BJ (cell line): ENCODE measurements at regions not wholly inside any gene's neighbourhood (a gene's known extent, or its start where the extent isn't known, plus 50 kb on each side); places are given as distances from the start of the nearest gene placed in this dataset.

Experiments
- CTCF ChIA-PET: fragments of 350-600 bp; formaldehyde crosslinking; extraction: SDS; loops from one replicate; lab custom pipeline; 2021; ENCODE audit warnings: antibody characterized with exemption, inconsistent platforms; lab: Yijun Ruan, JAX
- POLR2A ChIA-PET: fragments of 300-600 bp; sonication (Branson Sonifier 250); formaldehyde crosslinking; extraction: SDS; loops from one replicate; lab custom pipeline; 2021; ENCODE audit warnings: antibody characterized with exemption; lab: Charles Lee
- DNase-seq: peaks from one replicate; pipeline ENCODE4 v3.0.0-alpha.2; 2011; ENCODE audit warnings: low read depth
- H3K27me3 ChIP-seq: 2 replicates; pipeline ENCODE4 v1.6.0; 2011; ENCODE audit warnings: low read length; ENCODE audit not compliant: control insufficient read depth, insufficient read depth
- H3K36me3 ChIP-seq: 2 replicates; pipeline ENCODE4 v1.5.1; 2011; ENCODE audit warnings: low read length; ENCODE audit not compliant: control insufficient read depth, insufficient read depth
- H3K4me3 ChIP-seq: 2 replicates; pipeline ENCODE4 v1.5.1; 2011; ENCODE audit warnings: low read depth, mild to moderate bottlenecking, control low read depth, low read length
- CTCF ChIP-seq: IDR thresholded peaks from 2 replicates; pipeline ENCODE4 v1.5.1; 2011; ENCODE audit warnings: low read depth, mild to moderate bottlenecking, control low read depth, inconsistent platforms, low read length, moderate library complexity; ENCODE audit not compliant: insufficient read depth

DNA sequence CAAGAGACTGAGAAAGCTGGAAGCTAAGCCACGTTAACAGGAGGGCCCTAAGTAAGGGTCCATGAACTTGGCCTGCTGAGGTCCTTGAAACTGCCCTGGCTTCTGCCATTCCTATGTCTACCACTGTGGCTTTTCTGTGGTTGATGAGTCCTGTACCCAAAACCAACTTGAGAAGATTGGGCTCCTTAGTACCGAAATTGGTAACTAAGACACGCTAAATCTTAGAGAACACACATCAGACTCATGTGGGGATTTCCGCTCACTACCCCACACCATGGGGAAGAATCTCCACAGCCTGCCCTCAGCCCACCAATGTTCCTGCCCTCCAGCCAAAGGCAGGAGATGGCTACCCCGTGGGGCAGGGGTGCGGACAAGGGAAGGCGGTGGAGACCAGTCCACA lies 232.9 kb downstream of the SPTSSA start:
- TF ChIP-seq CTCF = no peak
- no peaks in the 10 kb centered on the region for H3K36me3 ChIP-seq
- no peak for DNase-seq
- CTCF ChIA-PET = interaction anchor here (1.0 to 3.7 kb wide), 13 partner anchors 18 to 394 kb away, joined by 3 to 29 read pairs (median 6); no protein-coding TSS in a partner anchor
- POLR2A ChIA-PET = no interaction called here
- H3K4me3 ChIP-seq = no peak overlapping the region
- H3K27me3 ChIP-seq = no peaks in the 10 kb centered on the region

DNA sequence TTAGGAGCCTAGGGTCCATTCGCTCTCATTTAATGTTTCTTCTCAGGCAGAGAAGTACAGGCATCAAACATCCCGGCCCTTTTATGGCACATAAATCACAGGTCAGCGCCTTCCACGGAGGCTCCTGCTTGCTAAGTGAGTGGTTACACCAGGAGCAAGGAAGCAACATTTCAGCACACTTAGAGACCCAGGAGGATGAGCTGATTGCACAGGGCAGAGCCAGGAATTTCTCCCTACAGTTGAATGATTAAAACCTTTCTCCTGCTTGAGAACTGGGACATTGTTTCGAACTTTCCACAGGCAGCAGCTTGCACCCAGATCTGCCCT lies 233.4 kb downstream of the SPTSSA start:
- H3K27me3 ChIP-seq = no peaks in the 10 kb centered on the region
- CTCF ChIA-PET = interaction anchor here (0.6 to 3.7 kb wide), 25 partner anchors 8 to 393 kb away, joined by 3 to 29 read pairs (median 4); no protein-coding TSS in a partner anchor
- no peak for DNase-seq
- no peak for TF ChIP-seq CTCF
- H3K36me3 ChIP-seq = no peaks in the 10 kb centered on the region
- POLR2A ChIA-PET = no interaction called here
- H3K4me3 ChIP-seq = no peak overlapping the region

DNA sequence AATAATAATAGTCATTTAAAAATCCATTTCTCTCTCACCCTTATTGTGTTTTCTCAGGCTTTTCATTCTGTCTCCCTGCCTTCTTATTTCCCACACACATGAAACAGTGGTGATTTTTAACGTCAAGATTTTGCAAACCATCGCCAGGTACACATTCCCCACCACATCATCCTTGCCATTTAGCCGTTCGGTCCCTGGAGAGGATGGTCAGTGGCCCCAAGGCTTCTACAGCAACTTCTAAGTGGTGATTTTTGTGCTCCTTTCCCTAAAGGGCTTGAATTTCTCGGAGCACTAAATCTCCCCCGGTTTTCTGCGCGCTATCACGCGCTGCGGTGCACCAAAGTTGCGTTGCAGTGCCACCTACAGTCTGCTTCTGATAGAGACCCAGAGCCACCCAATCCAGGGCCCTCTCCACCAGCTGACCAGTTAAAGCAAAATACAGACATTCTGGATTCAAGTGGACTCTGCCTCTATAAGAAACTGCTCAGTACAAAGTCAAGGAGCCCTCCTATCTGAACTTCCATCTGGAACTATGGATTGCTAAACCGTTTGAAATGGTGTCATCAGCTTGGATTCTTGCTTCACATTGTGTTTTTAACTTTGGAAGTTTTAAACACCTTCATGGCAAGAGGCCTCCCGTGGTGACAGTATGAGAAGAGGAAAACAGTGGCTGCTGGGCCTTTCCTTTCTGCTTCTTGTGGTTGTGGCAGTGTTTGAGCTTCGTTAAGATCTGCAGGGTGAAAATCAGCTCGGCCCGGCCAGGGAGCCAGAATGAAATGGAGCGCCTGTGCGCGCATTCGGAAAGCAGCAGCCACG lies 234.0 kb downstream of the SPTSSA start:
- DNase-seq = no peak
- Histone ChIP-seq H3K36me3 (no peaks in the 10 kb centered on the region), H3K4me3 (no peak overlapping the region), H3K27me3 (no peaks in the 10 kb centered on the region)
- peak; percentile 81 for TF ChIP-seq CTCF
- ChIA-PET CTCF (interaction anchor here (0.6 to 3.7 kb wide), 25 partner anchors 8 to 393 kb away, joined by 3 to 29 read pairs (median 4); no protein-coding TSS in a partner anchor), POLR2A (no interaction called here)

DNA sequence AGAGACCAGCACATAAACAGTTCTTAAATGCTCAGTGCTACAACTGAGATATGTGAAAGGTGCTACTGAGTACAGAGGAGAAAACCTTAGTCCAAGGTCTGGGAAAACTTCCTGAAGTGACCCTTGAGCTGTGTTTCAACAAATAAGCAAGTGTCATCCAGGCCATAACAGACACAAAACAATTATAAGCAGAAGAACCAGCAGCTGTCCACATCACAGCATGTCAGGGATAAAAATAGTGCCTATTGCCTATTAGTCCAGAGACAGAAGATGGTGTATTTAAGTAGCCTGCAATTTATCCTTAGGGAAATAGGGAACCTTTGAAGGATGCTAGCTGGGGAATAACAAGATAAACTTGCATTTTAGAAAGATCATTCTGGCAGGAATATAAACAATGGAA lies 237.8 kb downstream of the SPTSSA start:
- no peak for DNase-seq
- Histone ChIP-seq H3K4me3 (no peak overlapping the region), H3K36me3 (no peaks in the 10 kb centered on the region), H3K27me3 (no peaks in the 10 kb centered on the region)
- POLR2A ChIA-PET = no interaction called here
- CTCF ChIA-PET = interaction anchor here (1.0 to 2.7 kb wide), 7 partner anchors 12 to 375 kb away, joined by 3 to 11 read pairs (median 5); no protein-coding TSS in a partner anchor
- TF ChIP-seq CTCF = no peak

- Histone ChIP-seq H3K4me3 (no peak overlapping the region), H3K36me3 (no peaks in the 10 kb centered on the region), H3K27me3 (no peaks in the 10 kb centered on the region)
- CTCF ChIA-PET = interaction anchor here (1.0 to 2.7 kb wide), 6 partner anchors 11 to 384 kb away, joined by 3 to 11 read pairs (median 6); no protein-coding TSS in a partner anchor
- POLR2A ChIA-PET = interaction anchor here (0.6 kb wide), 1 partner anchor 83 kb away, joined by 3 read pairs; no protein-coding TSS in a partner anchor
- no peak for DNase-seq
- no peak for TF ChIP-seq CTCF
Observed at GRCh38 chr14:34223373-34224148, 238.5 kb downstream of the SPTSSA start.
